ENCODE measurements at regions not wholly inside any gene's neighbourhood (a gene's known extent, or its start where the extent isn't known, plus 50 kb on each side); places are given as distances from the start of the nearest gene placed in this dataset.

- TF ChIP-seq CTCF (IDR thresholded peaks at IDR 0.05; ENCODE audit: low read depth, low read length, poor library complexity, severe bottlenecking) (no peak), EZH2phosphoT487 (IDR thresholded peaks at IDR 0.05; ENCODE audit: borderline replicate concordance, low read length) (no peak)
These were observed 1017.3 kb upstream of the EPHA6 start for GRCh38 chr3:95797081-95797480.

Data from DOHH2 (cell line).